Left ventricle myocardium inferior (tissue), 1 donor: ENCODE measurements at regions not wholly inside any gene's neighbourhood (a gene's known extent, or its start where the extent isn't known, plus 50 kb on each side); places are given as distances from the start of the nearest gene placed in this dataset.
"Not testable (repeated sequence)": the region's sequence is repeated elsewhere in the genome, so short reads cannot be mapped to it uniquely, and the experiment has no call there.

ENCODE experiments used
- DNase-seq: peaks from one replicate; pipeline ENCODE4 v3.0.0-alpha.2; 2020
- H3K27ac ChIP-seq: fragments of 200-600 bp; replicated peaks from 2 replicates; pipeline ENCODE4 v1.8.0; 2021
- H3K27me3 ChIP-seq: fragments of 200-600 bp; 2 replicates; pipeline ENCODE4 v1.8.0; 2021; ENCODE audit warnings: low read depth
- H3K36me3 ChIP-seq: fragments of 200-600 bp; 2 replicates; pipeline ENCODE4 v1.8.0; 2021
- H3K4me1 ChIP-seq: fragments of 200-600 bp; 2 replicates; pipeline ENCODE4 v1.8.0; 2021
- H3K4me3 ChIP-seq: fragments of 200-600 bp; 2 replicates; pipeline ENCODE4 v1.8.0; 2021; ENCODE audit warnings: mild to moderate bottlenecking, moderate library complexity
- H3K9me3 ChIP-seq: fragments of 200-600 bp; replicated peaks from 2 replicates; pipeline ENCODE4 v1.8.0; 2021
- intact Hi-C: fragments of 100-400 bp; cut with micrococcal nuclease; formaldehyde crosslinking; loops from one replicate; pipeline ENCODE4 v1.11.0; 2022
- TF ChIP-seq, protein P1 (sequence below): fragments of 200-600 bp; IDR thresholded peaks from 2 replicates; pipeline ENCODE4 v1.8.0; 2021; ENCODE audit warnings: antibody characterized with exemption, mild to moderate bottlenecking, borderline replicate concordance
- donor health status: DM: no; HTN: yes; CAD: no; lungs with severe emphysema.

DNA sequence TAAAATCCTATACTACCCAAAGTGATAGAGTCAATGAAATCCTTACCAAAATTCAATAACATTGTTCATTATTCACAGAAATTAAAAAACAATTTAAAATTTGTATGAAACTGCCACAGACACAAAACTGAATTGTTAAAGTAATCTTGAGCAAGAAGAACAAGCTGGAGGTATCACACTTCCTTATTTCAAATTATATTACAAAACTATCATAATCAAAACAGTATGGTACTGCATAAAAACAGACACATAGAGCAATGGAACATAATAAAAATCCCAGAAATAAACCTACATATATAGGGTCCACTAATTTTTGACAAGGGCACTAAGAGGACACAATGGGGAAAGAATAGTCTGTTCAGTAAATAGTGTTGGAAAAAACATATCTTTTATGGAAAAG lies 316.2 kb downstream of the PTPRC start:
- Histone ChIP-seq H3K36me3 (no peaks in the 10 kb centered on the region), H3K4me1 (no peaks in the 10 kb centered on the region), H3K9me3 (peaks cover 20% of the 10 kb centered on the region), H3K27ac (no peak overlapping the region), H3K27me3 (no peaks in the 10 kb centered on the region), H3K4me3 (no peak overlapping the region)
- TF ChIP-seq, protein P1, sequence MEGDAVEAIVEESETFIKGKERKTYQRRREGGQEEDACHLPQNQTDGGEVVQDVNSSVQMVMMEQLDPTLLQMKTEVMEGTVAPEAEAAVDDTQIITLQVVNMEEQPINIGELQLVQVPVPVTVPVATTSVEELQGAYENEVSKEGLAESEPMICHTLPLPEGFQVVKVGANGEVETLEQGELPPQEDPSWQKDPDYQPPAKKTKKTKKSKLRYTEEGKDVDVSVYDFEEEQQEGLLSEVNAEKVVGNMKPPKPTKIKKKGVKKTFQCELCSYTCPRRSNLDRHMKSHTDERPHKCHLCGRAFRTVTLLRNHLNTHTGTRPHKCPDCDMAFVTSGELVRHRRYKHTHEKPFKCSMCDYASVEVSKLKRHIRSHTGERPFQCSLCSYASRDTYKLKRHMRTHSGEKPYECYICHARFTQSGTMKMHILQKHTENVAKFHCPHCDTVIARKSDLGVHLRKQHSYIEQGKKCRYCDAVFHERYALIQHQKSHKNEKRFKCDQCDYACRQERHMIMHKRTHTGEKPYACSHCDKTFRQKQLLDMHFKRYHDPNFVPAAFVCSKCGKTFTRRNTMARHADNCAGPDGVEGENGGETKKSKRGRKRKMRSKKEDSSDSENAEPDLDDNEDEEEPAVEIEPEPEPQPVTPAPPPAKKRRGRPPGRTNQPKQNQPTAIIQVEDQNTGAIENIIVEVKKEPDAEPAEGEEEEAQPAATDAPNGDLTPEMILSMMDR, result no peak
- intact Hi-C loops, result no loop called here
- DNase-seq, result no peak

DNA sequence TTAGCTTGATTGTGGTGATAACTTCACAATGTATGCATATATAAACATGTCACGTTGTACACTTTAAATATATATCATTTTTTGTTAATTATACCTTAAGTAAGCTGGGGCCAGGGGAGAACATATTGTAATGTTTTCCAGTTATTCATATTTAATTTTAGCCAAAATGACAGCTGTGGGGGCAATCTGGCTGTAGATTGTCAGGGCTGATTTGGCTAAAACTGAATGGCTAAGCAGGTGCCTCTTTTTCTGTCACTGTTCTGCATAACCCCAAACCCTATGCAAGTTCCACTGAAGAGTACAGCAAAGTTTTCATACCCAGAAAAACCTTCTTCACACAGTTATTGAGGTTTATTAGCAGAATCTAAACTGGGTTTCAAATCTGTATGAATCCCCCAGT lies 318.2 kb downstream of the PTPRC start:
- H3K27me3 ChIP-seq, result no peaks in the 10 kb centered on the region
- TF ChIP-seq, protein P1, result no peak
- H3K4me1 ChIP-seq, result no peaks in the 10 kb centered on the region
- peaks cover 25% of the 10 kb centered on the region for H3K9me3 ChIP-seq
- no peaks in the 10 kb centered on the region for H3K36me3 ChIP-seq
- intact Hi-C loops, result no loop called here
- H3K27ac ChIP-seq, result no peak overlapping the region
- no peak for DNase-seq
- H3K4me3 ChIP-seq, result no peak overlapping the region

DNA sequence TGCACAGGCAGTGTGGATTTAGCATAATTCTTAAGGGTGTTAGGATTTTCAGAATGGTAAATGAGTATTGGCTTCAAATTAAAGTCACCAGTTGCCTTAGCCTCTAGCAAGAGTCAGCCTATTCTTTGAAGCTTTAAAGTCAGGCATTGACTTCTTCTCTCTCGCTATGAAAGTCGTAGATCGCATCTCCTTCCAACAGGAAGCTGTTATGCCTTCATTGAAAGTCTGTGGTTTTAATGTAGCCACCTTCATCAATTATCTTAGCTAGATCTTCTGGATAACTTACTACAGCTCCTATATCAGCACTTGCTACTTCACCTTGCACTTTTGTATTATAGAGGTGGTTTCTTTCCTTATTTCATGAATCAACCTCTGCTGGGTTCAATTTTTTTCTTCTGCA lies 320.2 kb downstream of the PTPRC start:
- intact Hi-C loops, result no loop called here
- H3K27ac ChIP-seq, result no peak overlapping the region
- H3K4me3 ChIP-seq, result no peak overlapping the region
- no peaks in the 10 kb centered on the region for H3K36me3 ChIP-seq
- TF ChIP-seq, protein P1, result no peak
- H3K27me3 ChIP-seq, result no peaks in the 10 kb centered on the region
- DNase-seq, result no peak
- H3K4me1 ChIP-seq, result no peaks in the 10 kb centered on the region
- H3K9me3 ChIP-seq, result peaks cover 29% of the 10 kb centered on the region

DNA sequence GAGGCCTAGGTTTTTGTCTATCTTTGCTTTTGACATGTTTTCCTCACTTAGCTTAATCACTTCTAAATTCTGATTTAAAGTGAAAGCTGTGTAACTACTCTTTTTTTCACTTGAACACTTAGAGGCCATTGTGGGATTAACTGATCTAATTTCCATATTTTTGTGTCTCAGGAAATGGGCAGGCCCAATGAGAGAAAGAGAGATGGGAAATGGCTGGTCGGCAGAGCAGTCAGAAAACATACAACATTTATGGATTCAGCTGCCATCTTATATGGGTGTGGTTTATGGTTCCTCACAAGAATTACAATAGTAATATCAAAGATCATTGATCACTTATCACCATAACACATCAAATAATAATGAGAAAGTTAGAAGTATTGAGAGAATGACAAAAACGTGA lies 320.8 kb downstream of the PTPRC start:
- DNase-seq, result no peak
- Histone ChIP-seq H3K27ac (no peak overlapping the region), H3K36me3 (no peaks in the 10 kb centered on the region), H3K9me3 (peaks cover 23% of the 10 kb centered on the region), H3K4me3 (no peak overlapping the region), H3K27me3 (no peaks in the 10 kb centered on the region), H3K4me1 (no peaks in the 10 kb centered on the region)
- intact Hi-C loops, result no loop called here
- TF ChIP-seq, protein P1, result no peak

DNA sequence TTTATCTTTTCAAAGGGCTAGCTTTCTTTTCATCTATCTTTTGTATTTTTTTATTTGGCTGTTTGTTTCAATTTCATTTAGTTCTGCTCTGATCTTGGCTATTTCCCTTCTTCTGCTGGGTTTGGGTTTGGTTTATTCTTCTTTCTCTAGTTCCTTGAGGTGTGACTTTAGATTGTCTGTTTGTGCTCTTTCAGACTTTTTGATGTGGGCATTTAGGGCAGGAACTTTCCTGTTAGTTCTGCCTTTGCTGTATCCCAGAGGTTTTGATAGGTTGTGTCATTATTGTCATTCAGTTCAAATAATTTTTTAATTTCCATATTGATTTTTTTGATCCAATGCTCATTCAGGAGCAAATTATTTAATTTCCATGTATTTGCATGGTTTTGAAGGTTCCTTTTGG lies 325.0 kb downstream of the PTPRC start:
- intact Hi-C loops, H3K4me3 ChIP-seq: not testable (repeated sequence)

DNA sequence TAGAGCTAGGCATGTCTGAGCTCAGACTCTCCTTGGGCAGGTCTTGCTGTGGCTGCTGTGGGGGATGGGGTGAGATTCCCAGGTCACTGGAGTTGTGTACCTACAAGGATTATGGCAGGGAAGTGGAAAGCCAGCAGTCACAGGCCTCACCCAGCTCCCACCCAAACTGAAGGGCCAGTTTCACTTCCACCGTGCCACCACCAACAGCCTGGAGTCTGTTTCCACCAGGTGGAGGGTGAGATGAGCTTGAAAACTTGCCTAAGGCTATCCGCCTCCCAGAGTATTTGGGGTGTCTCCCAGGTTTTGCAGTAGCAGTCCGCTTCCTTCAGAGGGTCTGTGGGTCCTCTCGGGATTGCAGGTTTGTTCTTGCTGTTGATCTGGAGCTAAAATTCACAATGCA lies 327.7 kb downstream of the PTPRC start:
- H3K27ac ChIP-seq, result no peak overlapping the region
- H3K36me3 ChIP-seq, result no peaks in the 10 kb centered on the region
- H3K4me1 ChIP-seq, result no peaks in the 10 kb centered on the region
- TF ChIP-seq, protein P1, result no peak
- DNase-seq, result no peak
- H3K4me3 ChIP-seq, result no peak overlapping the region
- no peaks in the 10 kb centered on the region for H3K27me3 ChIP-seq
- peaks cover 16% of the 10 kb centered on the region for H3K9me3 ChIP-seq
- intact Hi-C loops, result no loop called here

More for the DNA sequence above, 325.0 kb downstream of the PTPRC start:
- peaks cover 16% of the 10 kb centered on the region for H3K9me3 ChIP-seq
- DNase-seq, H3K27me3 ChIP-seq, H3K36me3 ChIP-seq, H3K27ac ChIP-seq, H3K4me1 ChIP-seq: not testable (repeated sequence)
